A549 (cell line): ENCODE measurements at regions not wholly inside any gene's neighbourhood (a gene's known extent, or its start where the extent isn't known, plus 50 kb on each side); places are given as distances from the start of the nearest gene placed in this dataset.

Source experiments
- BHLHE40 ChIP-seq: IDR thresholded peaks from 2 replicates; pipeline ENCODE4 v1.6.1; 2012; ENCODE audit warnings: low read depth, low read length, inconsistent platforms
- CBX2 ChIP-seq: fragments of 200-600 bp; sonication (generic); IDR thresholded peaks from 2 replicates; pipeline ENCODE4 v1.6.1; 2016; ENCODE audit warnings: low read depth, mild to moderate bottlenecking, borderline replicate concordance
- CHD2 ChIP-seq: fragments of 150-350 bp; IDR thresholded peaks from 2 replicates; pipeline ENCODE4 v1.6.1; 2014; ENCODE audit warnings: low read length; ENCODE audit not compliant: partially characterized antibody
- FOXS1 ChIP-seq: fragments of 250-450 bp; sonication (Bioruptor Pico); IDR thresholded peaks from 2 replicates; pipeline ENCODE4 v1.5.0; 2020; ENCODE audit warnings: mild to moderate bottlenecking, moderate library complexity
- MAZ ChIP-seq: fragments of 150-350 bp; IDR thresholded peaks from 2 replicates; pipeline ENCODE4 v1.6.1; 2014; ENCODE audit warnings: antibody characterized with exemption, low read depth, low read length, borderline replicate concordance
- POLR2A ChIP-seq: IDR thresholded peaks from 2 replicates; pipeline ENCODE4 v1.6.1; 2012; ENCODE audit warnings: mild to moderate bottlenecking, low read length
- POLR2AphosphoS2 ChIP-seq: conservative IDR thresholded peaks from 2 replicates; pipeline ENCODE4 v1.6.1; 2012; ENCODE audit warnings: low read length, improper control_type of control experiment, inconsistent platforms
- RAD21 ChIP-seq, 2 experiments: fragments of >200 bp in 1 of 2; sonication (Bioruptor Twin) in 1 of 2; formaldehyde crosslinking in 1 of 2; IDR thresholded peaks in 1 of 2; conservative IDR thresholded peaks in 1 of 2; 2 replicates in 1 of 2; 3 replicates in 1 of 2; pipeline ENCODE4 v1.6.1; 2012 to 2018; ENCODE audit warnings: inconsistent platforms in 1 of 2
- TFCP2L1 ChIP-seq: fragments of 250-450 bp; sonication (Bioruptor Pico); IDR thresholded peaks from 2 replicates; pipeline ENCODE4 v1.5.0; 2021; ENCODE audit warnings: mild to moderate bottlenecking
- TF ChIP-seq, protein P1 (sequence below): fragments of >200 bp; sonication (Bioruptor Twin); formaldehyde crosslinking; IDR thresholded peaks from 3 replicates; pipeline ENCODE4 v1.5.1; 2016
- TF ChIP-seq, protein P2 (sequence below): fragments of 200-600 bp; sonication (generic); IDR thresholded peaks from 2 replicates; pipeline ENCODE4 v1.6.1; 2016; ENCODE audit warnings: antibody characterized with exemption, mild to moderate bottlenecking, moderate library complexity
- TF ChIP-seq, protein P3 (sequence below): IDR thresholded peaks from 2 replicates; pipeline ENCODE4 v1.6.1; 2012; ENCODE audit warnings: low read depth, borderline replicate concordance

DNA sequence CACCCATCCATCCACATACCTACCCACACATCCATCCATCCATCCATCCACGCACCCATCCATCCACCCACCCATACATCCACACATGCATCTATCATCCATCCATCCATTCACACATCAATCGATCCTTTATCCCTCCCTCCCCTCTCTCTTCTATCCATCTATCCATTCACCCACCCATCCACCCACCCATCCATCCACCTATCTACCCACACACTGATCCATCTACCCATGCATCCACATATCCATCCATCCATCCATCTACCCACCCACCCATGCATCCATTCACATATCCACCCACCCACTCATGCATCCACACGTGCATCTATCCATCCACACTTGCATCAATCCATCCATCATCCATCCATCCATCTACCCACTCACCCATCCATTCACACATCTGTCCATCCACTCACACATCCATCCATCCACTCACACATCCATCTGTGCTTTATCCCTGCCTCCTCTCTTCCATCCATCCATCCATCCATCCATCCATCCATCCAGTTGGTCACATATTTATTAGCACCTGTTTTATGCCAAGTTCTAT, 366.1 kb downstream of the CTTN start:
- TF ChIP-seq CBX2, result no peak
- no peak for TF ChIP-seq FOXS1
- TF ChIP-seq MAZ, result no peak
- TF ChIP-seq, protein P1, sequence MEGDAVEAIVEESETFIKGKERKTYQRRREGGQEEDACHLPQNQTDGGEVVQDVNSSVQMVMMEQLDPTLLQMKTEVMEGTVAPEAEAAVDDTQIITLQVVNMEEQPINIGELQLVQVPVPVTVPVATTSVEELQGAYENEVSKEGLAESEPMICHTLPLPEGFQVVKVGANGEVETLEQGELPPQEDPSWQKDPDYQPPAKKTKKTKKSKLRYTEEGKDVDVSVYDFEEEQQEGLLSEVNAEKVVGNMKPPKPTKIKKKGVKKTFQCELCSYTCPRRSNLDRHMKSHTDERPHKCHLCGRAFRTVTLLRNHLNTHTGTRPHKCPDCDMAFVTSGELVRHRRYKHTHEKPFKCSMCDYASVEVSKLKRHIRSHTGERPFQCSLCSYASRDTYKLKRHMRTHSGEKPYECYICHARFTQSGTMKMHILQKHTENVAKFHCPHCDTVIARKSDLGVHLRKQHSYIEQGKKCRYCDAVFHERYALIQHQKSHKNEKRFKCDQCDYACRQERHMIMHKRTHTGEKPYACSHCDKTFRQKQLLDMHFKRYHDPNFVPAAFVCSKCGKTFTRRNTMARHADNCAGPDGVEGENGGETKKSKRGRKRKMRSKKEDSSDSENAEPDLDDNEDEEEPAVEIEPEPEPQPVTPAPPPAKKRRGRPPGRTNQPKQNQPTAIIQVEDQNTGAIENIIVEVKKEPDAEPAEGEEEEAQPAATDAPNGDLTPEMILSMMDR, result no peak
- TF ChIP-seq CHD2, result no peak
- TF ChIP-seq TFCP2L1 (CRISPR knock-in tag), result no peak
- no peak for TF ChIP-seq BHLHE40
- no peak for TF ChIP-seq POLR2A
- TF ChIP-seq, protein P2, sequence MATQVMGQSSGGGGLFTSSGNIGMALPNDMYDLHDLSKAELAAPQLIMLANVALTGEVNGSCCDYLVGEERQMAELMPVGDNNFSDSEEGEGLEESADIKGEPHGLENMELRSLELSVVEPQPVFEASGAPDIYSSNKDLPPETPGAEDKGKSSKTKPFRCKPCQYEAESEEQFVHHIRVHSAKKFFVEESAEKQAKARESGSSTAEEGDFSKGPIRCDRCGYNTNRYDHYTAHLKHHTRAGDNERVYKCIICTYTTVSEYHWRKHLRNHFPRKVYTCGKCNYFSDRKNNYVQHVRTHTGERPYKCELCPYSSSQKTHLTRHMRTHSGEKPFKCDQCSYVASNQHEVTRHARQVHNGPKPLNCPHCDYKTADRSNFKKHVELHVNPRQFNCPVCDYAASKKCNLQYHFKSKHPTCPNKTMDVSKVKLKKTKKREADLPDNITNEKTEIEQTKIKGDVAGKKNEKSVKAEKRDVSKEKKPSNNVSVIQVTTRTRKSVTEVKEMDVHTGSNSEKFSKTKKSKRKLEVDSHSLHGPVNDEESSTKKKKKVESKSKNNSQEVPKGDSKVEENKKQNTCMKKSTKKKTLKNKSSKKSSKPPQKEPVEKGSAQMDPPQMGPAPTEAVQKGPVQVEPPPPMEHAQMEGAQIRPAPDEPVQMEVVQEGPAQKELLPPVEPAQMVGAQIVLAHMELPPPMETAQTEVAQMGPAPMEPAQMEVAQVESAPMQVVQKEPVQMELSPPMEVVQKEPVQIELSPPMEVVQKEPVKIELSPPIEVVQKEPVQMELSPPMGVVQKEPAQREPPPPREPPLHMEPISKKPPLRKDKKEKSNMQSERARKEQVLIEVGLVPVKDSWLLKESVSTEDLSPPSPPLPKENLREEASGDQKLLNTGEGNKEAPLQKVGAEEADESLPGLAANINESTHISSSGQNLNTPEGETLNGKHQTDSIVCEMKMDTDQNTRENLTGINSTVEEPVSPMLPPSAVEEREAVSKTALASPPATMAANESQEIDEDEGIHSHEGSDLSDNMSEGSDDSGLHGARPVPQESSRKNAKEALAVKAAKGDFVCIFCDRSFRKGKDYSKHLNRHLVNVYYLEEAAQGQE, result no peak
- TF ChIP-seq RAD21 (conservative IDR thresholded peaks at IDR 0.05 in 1 of 2, IDR thresholded peaks at IDR 0.05 in 1 of 2), result no peak
- TF ChIP-seq, protein P3, sequence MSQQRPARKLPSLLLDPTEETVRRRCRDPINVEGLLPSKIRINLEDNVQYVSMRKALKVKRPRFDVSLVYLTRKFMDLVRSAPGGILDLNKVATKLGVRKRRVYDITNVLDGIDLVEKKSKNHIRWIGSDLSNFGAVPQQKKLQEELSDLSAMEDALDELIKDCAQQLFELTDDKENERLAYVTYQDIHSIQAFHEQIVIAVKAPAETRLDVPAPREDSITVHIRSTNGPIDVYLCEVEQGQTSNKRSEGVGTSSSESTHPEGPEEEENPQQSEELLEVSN, result no peak
- no peak for TF ChIP-seq POLR2AphosphoS2
